Stomach (tissue), 4 donors: ENCODE measurements at regions not wholly inside any gene's neighbourhood (a gene's known extent, or its start where the extent isn't known, plus 50 kb on each side); places are given as distances from the start of the nearest gene placed in this dataset.

Experiments used
- CTCF ChIP-seq, 7 experiments: fragments of 450-650 bp in 4 of 7; fragments of 200-600 bp in 3 of 7; sonication (generic) in 3 of 7; IDR thresholded peaks; one replicate each; pipeline ENCODE4 v1.5.1; 2016 to 2019; ENCODE audit warnings: antibody characterized with exemption in 7 of 7, control low read depth in 2 of 7, mild to moderate bottlenecking in 1 of 7
- POLR2A ChIP-seq, 4 donors: fragments of 450-650 bp; IDR thresholded peaks; one replicate each; pipeline ENCODE4 v1.6.1; 2016; ENCODE audit warnings: antibody characterized with exemption in 4 of 4, control low read depth in 2 of 4, mild to moderate bottlenecking in 1 of 4, moderate library complexity in 1 of 4
- POLR2AphosphoS5 ChIP-seq, 3 donors: sonication (generic); formaldehyde crosslinking; IDR thresholded peaks; one replicate each; pipeline ENCODE4 v1.6.1; 2016; ENCODE audit warnings: antibody characterized with exemption in 3 of 3

DNA sequence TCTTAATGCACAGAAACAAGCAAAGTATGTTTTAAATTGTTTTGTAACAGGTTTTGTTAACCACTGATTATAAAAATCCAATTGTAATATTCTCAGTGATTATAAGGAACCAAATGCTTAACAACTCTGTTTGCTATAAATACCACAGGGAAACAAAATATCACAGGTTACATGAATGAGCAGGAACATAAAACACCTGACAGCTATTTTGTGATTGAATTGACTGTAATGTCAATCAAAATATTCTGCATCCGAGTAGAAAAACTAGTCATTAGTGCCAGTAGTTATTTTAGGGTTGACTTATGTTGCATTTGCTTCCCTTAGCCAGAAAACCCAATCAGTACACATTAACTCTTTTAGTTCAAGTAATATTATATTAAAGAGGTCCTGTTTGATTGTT is 1707.8 kb upstream of the ACO1 start:
- TF ChIP-seq CTCF (IDR thresholded peaks at IDR 0.05) (no peak), POLR2A (IDR thresholded peaks at IDR 0.05) (no peak), POLR2AphosphoS5 (IDR thresholded peaks at IDR 0.05) (no peak)
